Panc1 (cell line): ENCODE measurements at regions not wholly inside any gene's neighbourhood (a gene's known extent, or its start where the extent isn't known, plus 50 kb on each side); places are given as distances from the start of the nearest gene placed in this dataset.

Source experiments
- ATAC-seq: fragments of 200-7000 bp; cut with Tn5 transposase; 2 replicates; pipeline ENCODE4 v1.9.1; 2020; ENCODE audit warnings: mild to moderate bottlenecking, moderate library complexity
- BruUV-seq: library from RNA; stranded (reverse); fragments of 400-500 nt; replicated peaks from 2 replicates; lab custom pipeline; 2021; lab: Mats Ljungman, UMichigan
- CTCF ChIA-PET: fragments of 300-600 bp; sonication (Branson Sonifier 250); formaldehyde crosslinking; loops from one replicate; lab custom pipeline; 2022; ENCODE audit warnings: antibody characterized with exemption; lab: Charles Lee
- POLR2A ChIA-PET: fragments of 300-600 bp; sonication (Branson Sonifier 250); formaldehyde crosslinking; loops from one replicate; lab custom pipeline; 2022; ENCODE audit warnings: antibody characterized with exemption; lab: Charles Lee
- DNase-seq: peaks from one replicate; pipeline ENCODE4 v3.0.0-alpha.2; 2010; ENCODE audit warnings: low read depth, low spot score
- H3K27ac ChIP-seq: 2 replicates; pipeline ENCODE4 v1.5.1; 2011; ENCODE audit warnings: mild to moderate bottlenecking, low read length, inconsistent platforms
- H3K27me3 ChIP-seq: fragments of 200-500 bp; sonication (Bioruptor generic); 2 replicates; pipeline ENCODE4 v1.6.0; 2014; ENCODE audit warnings: low read length, inconsistent platforms; ENCODE audit not compliant: control insufficient read depth, insufficient read depth
- H3K36me3 ChIP-seq: fragments of 200-500 bp; sonication (Bioruptor generic); 2 replicates; pipeline ENCODE4 v1.5.1; 2014; ENCODE audit warnings: inconsistent platforms, mild to moderate bottlenecking, low read length, moderate library complexity; ENCODE audit not compliant: control insufficient read depth, insufficient read depth
- H3K4me1 ChIP-seq: 2 replicates; pipeline ENCODE4 v1.5.1; 2011; ENCODE audit warnings: inconsistent platforms, mild to moderate bottlenecking, low read length, moderate library complexity; ENCODE audit not compliant: control insufficient read depth, insufficient read depth
- H3K4me3 ChIP-seq, 2 experiments: 2 replicates each; pipeline ENCODE4 v1.5.1; 2011 to 2012; ENCODE audit warnings: low read depth in 2 of 2, low read length in 2 of 2, mild to moderate bottlenecking in 2 of 2, inconsistent platforms in 1 of 2, moderate library complexity in 1 of 2
- H3K9me3 ChIP-seq: fragments of 200-500 bp; sonication (Bioruptor generic); 2 replicates; pipeline ENCODE4 v1.5.1; 2014; ENCODE audit warnings: low read depth, mild to moderate bottlenecking, inconsistent platforms, low read length, moderate library complexity; ENCODE audit not compliant: control insufficient read depth, insufficient read depth
- CTCF ChIP-seq: fragments of 450-650 bp; IDR thresholded peaks from 2 replicates; pipeline ENCODE4 v1.5.1; 2017; ENCODE audit warnings: mild to moderate bottlenecking
- POLR2AphosphoS5 ChIP-seq: IDR thresholded peaks from 2 replicates; pipeline ENCODE4 v1.6.1; 2012; ENCODE audit warnings: mild to moderate bottlenecking, low read depth, low read length, moderate library complexity
- REST ChIP-seq, 2 experiments: IDR thresholded peaks; 2 replicates each; pipeline ENCODE4 v1.6.1; 2011 to 2012; ENCODE audit warnings: low read depth in 2 of 2, control low read depth in 1 of 2, low read length in 1 of 2, mild to moderate bottlenecking in 1 of 2, moderate library complexity in 1 of 2; ENCODE audit not compliant: insufficient read depth in 1 of 2
- SIN3A ChIP-seq: IDR thresholded peaks from 2 replicates; pipeline ENCODE4 v1.6.1; 2012; ENCODE audit warnings: low read depth, mild to moderate bottlenecking, low read length, moderate library complexity, borderline replicate concordance; ENCODE audit not compliant: insufficient read depth
- TCF7L2 ChIP-seq: IDR thresholded peaks from 2 replicates; pipeline ENCODE4 v1.6.1; 2011; ENCODE audit warnings: mild to moderate bottlenecking, low read depth, low read length, inconsistent platforms
- in situ Hi-C: cut with HindIII; loops from 2 replicates; pipeline ENCODE4 v1.10.0; 2016; ENCODE audit warnings: low sequenced_read_pairs, low pct_unique_long_range_greater_than_20kb
- intact Hi-C: fragments of 100-400 bp; cut with micrococcal nuclease; formaldehyde crosslinking; loops from one replicate; pipeline ENCODE4 v1.10.0; 2022; ENCODE audit not compliant: unreplicated experiment

DNA sequence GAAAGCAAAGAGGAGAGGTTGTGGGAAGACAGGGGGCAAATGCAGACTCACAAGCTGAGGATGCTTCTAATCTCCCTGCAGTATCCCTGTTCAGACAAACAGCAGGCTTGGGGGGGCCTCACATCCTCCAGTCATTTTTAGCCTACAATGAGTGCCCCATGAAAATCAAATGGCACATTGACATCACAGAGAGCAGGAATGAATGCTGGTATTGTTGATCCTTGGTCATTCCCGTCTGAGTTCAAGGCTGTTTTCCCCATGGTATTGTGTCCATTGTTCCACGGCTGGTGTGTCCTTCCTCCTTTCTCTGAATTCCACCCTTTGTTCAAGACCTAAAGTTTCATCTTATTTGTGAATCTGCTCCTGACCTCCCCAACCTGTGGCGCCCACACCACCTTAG is 545.6 kb downstream of the AJAP1 start:
- H3K4me1 ChIP-seq = no peaks in the 10 kb centered on the region
- no peak overlapping the region for H3K4me3 ChIP-seq
- no peak for TF ChIP-seq TCF7L2
- TF ChIP-seq CTCF = no peak
- no peak for TF ChIP-seq SIN3A
- no peak for TF ChIP-seq POLR2AphosphoS5
- TF ChIP-seq REST (IDR thresholded peaks at IDR 0.05; ENCODE audit: insufficient read depth in 1 of 2, low read depth in 2 of 2, low read length in 1 of 2) = no peak
- in situ Hi-C loops (no loop called here), intact Hi-C loops (no loop called here)
- no TSS peak for BruUV-seq
- DNase-seq (no peak), ATAC-seq (no peak)
- CTCF ChIA-PET = no interaction called here
- no peaks in the 10 kb centered on the region; the same call in 1 of the 2 replicates for H3K27me3 ChIP-seq
- H3K36me3 ChIP-seq = no peaks in the 10 kb centered on the region
- no peak overlapping the region for H3K27ac ChIP-seq
- no peaks in the 10 kb centered on the region for H3K9me3 ChIP-seq
- POLR2A ChIA-PET = no interaction called here

GRCh38 chr1:5198328-5198727 is 543.9 kb downstream of the AJAP1 start:
- Histone ChIP-seq H3K27me3 (no peaks in the 10 kb centered on the region; the same call in 1 of the 2 replicates), H3K4me3 (no peak overlapping the region), H3K4me1 (no peaks in the 10 kb centered on the region), H3K36me3 (no peaks in the 10 kb centered on the region), H3K9me3 (no peaks in the 10 kb centered on the region), H3K27ac (no peak overlapping the region)
- ChIA-PET POLR2A (no interaction called here), CTCF (no interaction called here)
- in situ Hi-C loops (no loop called here), intact Hi-C loops (no loop called here)
- DNase-seq (no peak), ATAC-seq (no peak)
- BruUV-seq = no TSS peak
- TF ChIP-seq SIN3A (no peak), REST (IDR thresholded peaks at IDR 0.05; ENCODE audit: insufficient read depth in 1 of 2, low read depth in 2 of 2, low read length in 1 of 2) (peak; percentile 65 to 78; a peak in 3 of 4 replicates)
